ENCODE measurements at regions not wholly inside any gene's neighbourhood (a gene's known extent, or its start where the extent isn't known, plus 50 kb on each side); places are given as distances from the start of the nearest gene placed in this dataset.

DNA sequence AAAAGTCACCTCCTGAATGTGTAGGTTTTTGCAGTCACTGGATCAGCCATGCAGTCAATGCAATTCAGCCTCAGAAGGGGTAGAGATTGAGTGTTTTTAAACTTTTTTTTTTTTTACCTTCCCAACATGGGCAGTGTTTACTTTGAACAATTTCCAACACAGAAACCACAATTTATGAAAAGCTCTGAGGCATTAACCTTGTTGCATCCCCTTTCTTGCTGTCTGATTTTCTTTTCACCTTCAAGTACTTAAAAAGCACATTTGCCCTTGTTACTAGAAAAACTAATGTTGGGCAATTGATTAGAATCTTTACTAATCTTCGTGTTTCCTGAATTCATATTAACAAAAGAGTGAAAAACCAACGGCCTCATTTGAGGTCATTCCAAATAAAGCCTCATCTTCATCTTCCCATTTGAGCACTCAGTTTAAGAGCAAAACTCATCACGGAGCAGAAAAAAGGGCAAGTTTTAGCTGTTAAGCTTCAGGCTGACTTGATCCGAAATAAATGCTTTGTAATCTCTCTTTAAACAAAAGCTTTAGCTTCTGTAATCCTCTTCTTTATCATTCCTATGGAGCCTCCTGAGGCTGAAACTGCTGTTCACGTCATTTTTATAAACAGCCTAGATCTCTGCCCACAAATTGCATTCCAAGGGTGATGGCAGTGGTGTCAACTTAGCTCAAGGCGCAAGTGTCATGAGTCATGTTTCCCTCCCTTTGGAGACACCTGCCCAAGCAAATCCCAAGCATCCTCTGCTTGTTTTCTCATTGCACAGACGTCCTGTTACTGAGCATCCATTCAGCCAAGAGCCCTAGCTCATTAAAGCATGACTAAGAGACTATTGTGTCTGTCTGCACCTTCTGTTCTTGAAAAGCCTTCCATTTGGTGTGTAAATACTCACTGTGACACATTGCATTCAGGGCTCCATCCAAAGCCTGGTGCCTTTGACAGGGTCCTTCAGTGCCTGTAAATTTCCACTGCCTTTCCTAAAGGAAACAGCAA, 107.7 kb downstream of the HNMT start:
- TF ChIP-seq, protein P1, sequence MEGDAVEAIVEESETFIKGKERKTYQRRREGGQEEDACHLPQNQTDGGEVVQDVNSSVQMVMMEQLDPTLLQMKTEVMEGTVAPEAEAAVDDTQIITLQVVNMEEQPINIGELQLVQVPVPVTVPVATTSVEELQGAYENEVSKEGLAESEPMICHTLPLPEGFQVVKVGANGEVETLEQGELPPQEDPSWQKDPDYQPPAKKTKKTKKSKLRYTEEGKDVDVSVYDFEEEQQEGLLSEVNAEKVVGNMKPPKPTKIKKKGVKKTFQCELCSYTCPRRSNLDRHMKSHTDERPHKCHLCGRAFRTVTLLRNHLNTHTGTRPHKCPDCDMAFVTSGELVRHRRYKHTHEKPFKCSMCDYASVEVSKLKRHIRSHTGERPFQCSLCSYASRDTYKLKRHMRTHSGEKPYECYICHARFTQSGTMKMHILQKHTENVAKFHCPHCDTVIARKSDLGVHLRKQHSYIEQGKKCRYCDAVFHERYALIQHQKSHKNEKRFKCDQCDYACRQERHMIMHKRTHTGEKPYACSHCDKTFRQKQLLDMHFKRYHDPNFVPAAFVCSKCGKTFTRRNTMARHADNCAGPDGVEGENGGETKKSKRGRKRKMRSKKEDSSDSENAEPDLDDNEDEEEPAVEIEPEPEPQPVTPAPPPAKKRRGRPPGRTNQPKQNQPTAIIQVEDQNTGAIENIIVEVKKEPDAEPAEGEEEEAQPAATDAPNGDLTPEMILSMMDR (IDR thresholded peaks at IDR 0.05), result no peak
- TF ChIP-seq POLR2A (IDR thresholded peaks at IDR 0.05), result no peak

All from lower leg skin (tissue), 3 donors.